ENCODE measurements at regions not wholly inside any gene's neighbourhood (a gene's known extent, or its start where the extent isn't known, plus 50 kb on each side); places are given as distances from the start of the nearest gene placed in this dataset.
A peak's percentile ranks its signal among the peaks of the same experiment; 100 is the strongest.

- DNase-seq = peak in 2 of 3 experiments; percentile 14 to 25
Measured at GRCh38 chr6:6892744-6893583, 214.8 kb upstream of the RREB1 start.

GRCh38 chr6:6893701-6894100, 214.1 kb upstream of the RREB1 start:
- no peak for DNase-seq

- DNase-seq = no peak
Measured at GRCh38 chr6:6895929-6896328, 211.8 kb upstream of the RREB1 start.

GRCh38 chr6:6897140-6897539, 210.6 kb upstream of the RREB1 start:
- DNase-seq = no peak

GRCh38 chr6:6900569-6901204, 207.1 kb upstream of the RREB1 start:
- no peak for DNase-seq

- DNase-seq = peak in 2 of 3 experiments; percentile 23 to 57
Measured at GRCh38 chr6:6901205-6901719, 206.5 kb upstream of the RREB1 start.

- DNase-seq = no peak
Measured at GRCh38 chr6:6901945-6902344, 205.8 kb upstream of the RREB1 start.

- no peak for DNase-seq
Measured at GRCh38 chr6:6905961-6906518, 201.7 kb upstream of the RREB1 start.

- DNase-seq = no peak
Measured at GRCh38 chr6:6906570-6907213, 201.1 kb upstream of the RREB1 start.

GRCh38 chr6:6907286-6907685, 200.5 kb upstream of the RREB1 start:
- no peak for DNase-seq

- DNase-seq = no peak
Measured at GRCh38 chr6:6908121-6908520, 199.6 kb upstream of the RREB1 start.

- DNase-seq = no peak
Measured at GRCh38 chr6:6909111-6909510, 198.7 kb upstream of the RREB1 start.

- no peak for DNase-seq
Measured at GRCh38 chr6:6910734-6911295, 196.9 kb upstream of the RREB1 start.

GRCh38 chr6:6911391-6911790, 196.4 kb upstream of the RREB1 start:
- DNase-seq = no peak

- no peak for DNase-seq
Measured at GRCh38 chr6:6912817-6913744, 194.7 kb upstream of the RREB1 start.

- DNase-seq = peak in 1 of 3 experiments; percentile 27
Measured at GRCh38 chr6:6915219-6915618, 192.5 kb upstream of the RREB1 start.

GRCh38 chr6:6915813-6916547, 191.8 kb upstream of the RREB1 start:
- no peak for DNase-seq

GRCh38 chr6:6916598-6916997, 191.2 kb upstream of the RREB1 start:
- DNase-seq = no peak

GRCh38 chr6:6918216-6918983, 189.4 kb upstream of the RREB1 start:
- peak in 1 of 3 experiments; percentile 6 for DNase-seq

GRCh38 chr6:6919173-6919572, 188.6 kb upstream of the RREB1 start:
- no peak for DNase-seq
